Stomach (tissue), 4 donors: ENCODE measurements at regions not wholly inside any gene's neighbourhood (a gene's known extent, or its start where the extent isn't known, plus 50 kb on each side); places are given as distances from the start of the nearest gene placed in this dataset.

Experiments used
- CTCF ChIP-seq, 7 experiments: fragments of 450-650 bp in 4 of 7; fragments of 200-600 bp in 3 of 7; sonication (generic) in 3 of 7; IDR thresholded peaks; one replicate each; pipeline ENCODE4 v1.5.1; 2016 to 2019; ENCODE audit warnings: antibody characterized with exemption in 7 of 7, control low read depth in 2 of 7, mild to moderate bottlenecking in 1 of 7
- EP300 ChIP-seq: sonication (generic); formaldehyde crosslinking; IDR thresholded peaks from one replicate; pipeline ENCODE4 v1.6.1; 2017; ENCODE audit warnings: antibody characterized with exemption
- POLR2A ChIP-seq, 4 donors: fragments of 450-650 bp; IDR thresholded peaks; one replicate each; pipeline ENCODE4 v1.6.1; 2016; ENCODE audit warnings: antibody characterized with exemption in 4 of 4, control low read depth in 2 of 4, mild to moderate bottlenecking in 1 of 4, moderate library complexity in 1 of 4
- POLR2AphosphoS5 ChIP-seq, 3 donors: sonication (generic); formaldehyde crosslinking; IDR thresholded peaks; one replicate each; pipeline ENCODE4 v1.6.1; 2016; ENCODE audit warnings: antibody characterized with exemption in 3 of 3

GRCh38 chr4:160224049-160224448 is 1121.2 kb downstream of the RAPGEF2 start:
- no peak for TF ChIP-seq POLR2AphosphoS5 (IDR thresholded peaks at IDR 0.05)
- no peak for TF ChIP-seq POLR2A (IDR thresholded peaks at IDR 0.05)
- TF ChIP-seq EP300, result no peak
- no peak for TF ChIP-seq CTCF (IDR thresholded peaks at IDR 0.05)
